ENCODE measurements at regions not wholly inside any gene's neighbourhood (a gene's known extent, or its start where the extent isn't known, plus 50 kb on each side); places are given as distances from the start of the nearest gene placed in this dataset.

- TF ChIP-seq MXI1 (conservative IDR thresholded peaks at IDR 0.05; ENCODE audit: poor library complexity, severe bottlenecking) (no peak), CTCF (IDR thresholded peaks at IDR 0.05; ENCODE audit: poor library complexity, severe bottlenecking) (no peak), EP300 (conservative IDR thresholded peaks at IDR 0.05; ENCODE audit: poor library complexity, severe bottlenecking) (no peak), POLR2AphosphoS5 (IDR thresholded peaks at IDR 0.05) (no peak)
Observed at GRCh38 chr16:64513871-64514270, 608.0 kb downstream of the CDH11 start.
